Lower lobe of right lung (tissue), 2 donors: ENCODE measurements at regions not wholly inside any gene's neighbourhood (a gene's known extent, or its start where the extent isn't known, plus 50 kb on each side); places are given as distances from the start of the nearest gene placed in this dataset.

Experiments used
- ATAC-seq, 2 donors: fragments of 200-7000 bp; cut with Tn5 transposase; one replicate each; pipeline ENCODE4 v1.9.1; 2020 to 2022; ENCODE audit warnings: mild to moderate bottlenecking in 2 of 2, moderate library complexity in 2 of 2
- DNase-seq: peaks from one replicate; pipeline ENCODE4 v3.0.0-alpha.2; 2020
- H3K27ac ChIP-seq: fragments of 200-600 bp; one replicate; pipeline ENCODE4 v1.8.0; 2022
- H3K27me3 ChIP-seq: fragments of 200-600 bp; one replicate; pipeline ENCODE4 v1.8.0; 2022; ENCODE audit warnings: low read depth
- H3K36me3 ChIP-seq: fragments of 200-600 bp; one replicate; pipeline ENCODE4 v1.8.0; 2022; ENCODE audit warnings: mild to moderate bottlenecking
- H3K4me1 ChIP-seq: fragments of 200-600 bp; one replicate; pipeline ENCODE4 v1.8.0; 2022
- H3K4me3 ChIP-seq: fragments of 200-600 bp; one replicate; pipeline ENCODE4 v1.8.0; 2022; ENCODE audit warnings: mild to moderate bottlenecking
- H3K9me3 ChIP-seq: fragments of 200-600 bp; one replicate; pipeline ENCODE4 v1.8.0; 2022
- intact Hi-C: fragments of 100-400 bp; cut with DNase I; formaldehyde crosslinking; loops from one replicate; pipeline ENCODE4 v1.11.0; 2022
- TF ChIP-seq, protein P1 (sequence below): fragments of 200-600 bp; IDR thresholded peaks from one replicate; pipeline ENCODE4 v1.8.0; 2022; ENCODE audit warnings: antibody characterized with exemption, mild to moderate bottlenecking
- donor health status: DM: no; HTN: yes; CAD: no; lungs with severe emphysema.

DNA sequence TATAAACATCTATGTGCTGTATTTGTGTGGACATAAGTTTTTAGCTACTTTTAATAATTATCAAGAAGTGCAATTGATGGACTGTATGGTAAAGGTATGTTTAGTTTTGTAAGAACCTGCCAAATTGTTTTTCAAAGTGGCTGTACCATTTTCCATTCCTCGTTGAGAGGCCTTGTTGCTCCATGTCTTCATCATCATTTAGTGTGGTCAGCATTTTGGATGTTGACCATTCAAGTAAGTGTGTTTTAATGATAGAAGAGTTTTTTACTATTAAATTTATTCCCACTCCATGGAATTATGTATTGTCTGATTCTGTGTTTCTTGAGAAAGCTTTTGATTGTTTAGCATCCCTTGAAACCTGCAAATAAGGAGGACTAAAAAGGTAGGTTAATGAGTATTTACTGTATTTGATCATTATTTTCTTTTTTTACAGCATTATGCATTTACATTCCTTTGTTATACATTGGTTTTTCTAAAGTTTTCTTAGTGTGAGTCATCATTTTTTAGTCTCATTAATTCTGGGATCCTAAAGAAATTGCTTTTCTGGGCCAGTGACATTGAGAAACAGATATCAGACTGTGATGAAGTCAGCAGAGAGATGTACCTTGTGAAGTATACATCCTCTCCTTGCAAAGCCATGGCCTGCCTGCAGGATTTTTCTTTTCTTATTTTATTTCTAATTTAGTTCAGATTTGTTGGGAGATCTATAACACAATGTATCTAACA, 312.8 kb upstream of the PTCHD4 start:
- H3K27ac ChIP-seq = no peak overlapping the region
- H3K36me3 ChIP-seq = no peaks in the 10 kb centered on the region
- TF ChIP-seq, protein P1, sequence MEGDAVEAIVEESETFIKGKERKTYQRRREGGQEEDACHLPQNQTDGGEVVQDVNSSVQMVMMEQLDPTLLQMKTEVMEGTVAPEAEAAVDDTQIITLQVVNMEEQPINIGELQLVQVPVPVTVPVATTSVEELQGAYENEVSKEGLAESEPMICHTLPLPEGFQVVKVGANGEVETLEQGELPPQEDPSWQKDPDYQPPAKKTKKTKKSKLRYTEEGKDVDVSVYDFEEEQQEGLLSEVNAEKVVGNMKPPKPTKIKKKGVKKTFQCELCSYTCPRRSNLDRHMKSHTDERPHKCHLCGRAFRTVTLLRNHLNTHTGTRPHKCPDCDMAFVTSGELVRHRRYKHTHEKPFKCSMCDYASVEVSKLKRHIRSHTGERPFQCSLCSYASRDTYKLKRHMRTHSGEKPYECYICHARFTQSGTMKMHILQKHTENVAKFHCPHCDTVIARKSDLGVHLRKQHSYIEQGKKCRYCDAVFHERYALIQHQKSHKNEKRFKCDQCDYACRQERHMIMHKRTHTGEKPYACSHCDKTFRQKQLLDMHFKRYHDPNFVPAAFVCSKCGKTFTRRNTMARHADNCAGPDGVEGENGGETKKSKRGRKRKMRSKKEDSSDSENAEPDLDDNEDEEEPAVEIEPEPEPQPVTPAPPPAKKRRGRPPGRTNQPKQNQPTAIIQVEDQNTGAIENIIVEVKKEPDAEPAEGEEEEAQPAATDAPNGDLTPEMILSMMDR = no peak
- no peak for DNase-seq
- intact Hi-C loops = no loop called here
- H3K9me3 ChIP-seq = no peaks in the 10 kb centered on the region
- no peak for ATAC-seq
- no peaks in the 10 kb centered on the region for H3K4me1 ChIP-seq
- no peaks in the 10 kb centered on the region for H3K27me3 ChIP-seq
- H3K4me3 ChIP-seq = no peak overlapping the region

GRCh38 chr6:48419992-48420391, 309.0 kb upstream of the PTCHD4 start:
- no peaks in the 10 kb centered on the region for H3K36me3 ChIP-seq
- TF ChIP-seq, protein P1 = no peak
- no peak overlapping the region for H3K4me3 ChIP-seq
- no peak for DNase-seq
- no peaks in the 10 kb centered on the region for H3K9me3 ChIP-seq
- no peaks in the 10 kb centered on the region for H3K4me1 ChIP-seq
- ATAC-seq = no peak
- intact Hi-C loops = no loop called here
- H3K27me3 ChIP-seq = no peaks in the 10 kb centered on the region
- H3K27ac ChIP-seq = no peak overlapping the region

GRCh38 chr6:48417927-48418326, 306.9 kb upstream of the PTCHD4 start:
- no peaks in the 10 kb centered on the region for H3K36me3 ChIP-seq
- H3K4me1 ChIP-seq = no peaks in the 10 kb centered on the region
- no peak overlapping the region for H3K27ac ChIP-seq
- no peak for ATAC-seq
- intact Hi-C loops = no loop called here
- no peaks in the 10 kb centered on the region for H3K9me3 ChIP-seq
- no peaks in the 10 kb centered on the region for H3K27me3 ChIP-seq
- DNase-seq = no peak
- TF ChIP-seq, protein P1 = no peak
- no peak overlapping the region for H3K4me3 ChIP-seq

DNA sequence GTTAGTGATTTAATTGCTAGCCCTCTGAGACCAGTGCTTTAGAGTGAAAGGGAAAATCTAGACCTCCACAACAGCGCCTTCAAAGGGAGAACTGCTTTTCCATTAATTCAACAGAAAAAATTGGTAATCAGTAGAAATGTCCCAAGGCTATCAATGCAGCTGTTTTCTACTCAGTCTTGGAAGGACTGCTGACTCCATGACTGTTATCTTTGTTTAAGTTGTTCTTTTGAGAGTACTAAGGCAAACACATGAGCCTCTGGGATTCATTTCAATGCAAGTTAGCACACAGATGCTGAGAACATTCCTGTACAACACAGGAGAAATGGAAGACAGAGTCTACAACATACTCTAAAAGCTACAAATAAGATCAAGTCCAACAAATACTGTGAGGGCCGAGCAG, 301.7 kb upstream of the PTCHD4 start:
- H3K27ac ChIP-seq = no peak overlapping the region
- no peaks in the 10 kb centered on the region for H3K36me3 ChIP-seq
- no peaks in the 10 kb centered on the region for H3K9me3 ChIP-seq
- intact Hi-C loops = no loop called here
- no peaks in the 10 kb centered on the region for H3K27me3 ChIP-seq
- no peak overlapping the region for H3K4me3 ChIP-seq
- DNase-seq (no peak), ATAC-seq (no peak)
- TF ChIP-seq, protein P1 = no peak
- H3K4me1 ChIP-seq = no peaks in the 10 kb centered on the region

DNA sequence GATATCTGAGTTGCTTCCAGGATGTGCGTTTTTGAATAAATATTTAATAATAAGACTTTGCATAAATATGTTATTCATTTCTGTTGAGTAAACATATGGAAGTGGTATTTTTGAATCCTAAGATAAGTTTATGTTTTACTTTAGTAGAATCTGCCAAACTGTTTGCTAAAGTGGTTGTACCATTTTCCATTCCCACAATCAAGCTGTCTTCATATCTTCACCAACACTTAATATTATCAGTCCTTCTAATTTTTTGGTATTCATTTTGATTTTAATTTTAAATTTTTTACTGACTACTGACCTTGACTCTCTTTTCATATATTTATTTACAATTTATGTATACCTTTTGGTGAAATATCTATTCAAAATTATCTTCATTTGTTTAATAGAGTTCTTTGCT, 293.9 kb upstream of the PTCHD4 start:
- H3K27ac ChIP-seq = no peak overlapping the region
- H3K4me3 ChIP-seq = no peak overlapping the region
- TF ChIP-seq, protein P1 = no peak
- H3K9me3 ChIP-seq = no peaks in the 10 kb centered on the region
- DNase-seq (no peak), ATAC-seq (no peak)
- H3K27me3 ChIP-seq = no peaks in the 10 kb centered on the region
- H3K4me1 ChIP-seq = no peaks in the 10 kb centered on the region
- H3K36me3 ChIP-seq = no peaks in the 10 kb centered on the region
- intact Hi-C loops = no loop called here
